GM12878 (cell line): ENCODE measurements at regions not wholly inside any gene's neighbourhood (a gene's known extent, or its start where the extent isn't known, plus 50 kb on each side); places are given as distances from the start of the nearest gene placed in this dataset.

Experiments used
- ATAC-seq: fragments of 200-7000 bp; cut with Tn5 transposase; 3 replicates; pipeline ENCODE4 v1.9.1; 2020; ENCODE audit warnings: mild to moderate bottlenecking, moderate library complexity
- BruUV-seq: library from RNA; stranded (reverse); fragments of 400-500 nt; replicated peaks from 2 replicates; lab custom pipeline; 2021; lab: Mats Ljungman, UMichigan
- CTCF ChIA-PET: fragments of 300-600 bp; sonication (Branson Sonifier 250); formaldehyde crosslinking; extraction: SDS; loops from one replicate; lab custom pipeline; 2021; ENCODE audit warnings: inconsistent platforms; lab: Yijun Ruan, JAX
- POLR2A ChIA-PET: fragments of 350-600 bp; formaldehyde crosslinking; extraction: SDS; loops from one replicate; lab custom pipeline; 2021; ENCODE audit warnings: inconsistent platforms; lab: Charles Lee
- RAD21 ChIA-PET: fragments of 300-600 bp; sonication (Branson Sonifier 250); formaldehyde crosslinking; loops from one replicate; lab custom pipeline; 2023; ENCODE audit warnings: antibody characterized with exemption; ENCODE audit not compliant: unreplicated experiment; lab: Charles Lee
- SMC1A ChIA-PET: fragments of 300-600 bp; sonication (Branson Sonifier 250); formaldehyde crosslinking; loops from one replicate; lab custom pipeline; 2023; ENCODE audit not compliant: unreplicated experiment, uncharacterized antibody; lab: Charles Lee
- DNase-seq: peaks from one replicate; pipeline ENCODE4 v3.0.0-alpha.2; 2011; ENCODE audit warnings: low read depth, low spot score
- FAIRE-seq: peaks from 3 replicates; lab custom pipeline; 2011; peaks lifted over from hg19 to GRCh38; lab: Jason Lieb, UNC
- H2AFZ ChIP-seq: 2 replicates; pipeline ENCODE4 v1.6.0; 2011; ENCODE audit warnings: low read depth, low read length, control low read depth; ENCODE audit not compliant: control insufficient read depth
- H3K27ac ChIP-seq: 2 replicates; pipeline ENCODE4 v1.5.1; 2011; ENCODE audit warnings: control low read depth; ENCODE audit not compliant: control insufficient read depth, insufficient read depth
- H3K27me3 ChIP-seq, 2 experiments: replicated peaks in 1 of 2; 2 replicates each; pipeline versions ENCODE4 v1.6.0 to v1.6.1; 2011; ENCODE audit warnings: low read length in 1 of 2; ENCODE audit not compliant: control insufficient read depth in 2 of 2, insufficient read depth in 2 of 2
- H3K36me3 ChIP-seq, 2 experiments: 2 replicates each; pipeline ENCODE4 v1.5.1; 2011; ENCODE audit warnings: low read length in 1 of 2; ENCODE audit not compliant: control insufficient read depth in 2 of 2, insufficient read depth in 2 of 2
- H3K4me1 ChIP-seq: 2 replicates; pipeline ENCODE4 v1.6.1; 2011; ENCODE audit warnings: mild to moderate bottlenecking, low read length, moderate library complexity, mixed read lengths; ENCODE audit not compliant: control insufficient read depth, insufficient read depth
- H3K4me2 ChIP-seq: 2 replicates; pipeline ENCODE4 v1.6.0; 2011; ENCODE audit warnings: control low read depth; ENCODE audit not compliant: control insufficient read depth, insufficient read depth
- H3K4me3 ChIP-seq: fragments of 200-600 bp; sonication (generic); 2 replicates; pipeline ENCODE4 v1.5.1; 2016
- H3K79me2 ChIP-seq: 2 replicates; pipeline ENCODE4 v1.6.0; 2011; ENCODE audit warnings: low read length; ENCODE audit not compliant: control insufficient read depth, insufficient read depth
- H3K9ac ChIP-seq: 2 replicates; pipeline ENCODE4 v1.8.0; 2011; ENCODE audit warnings: low read length, control low read depth, mixed read lengths; ENCODE audit not compliant: control insufficient read depth, insufficient read depth
- H3K9me3 ChIP-seq: replicated peaks from 3 replicates; pipeline ENCODE4 v1.5.1; 2011; ENCODE audit warnings: mild to moderate bottlenecking, low read length; ENCODE audit not compliant: control insufficient read depth, insufficient read depth
- H4K20me1 ChIP-seq: 2 replicates; pipeline ENCODE4 v1.6.0; 2011; ENCODE audit not compliant: control insufficient read depth, insufficient read depth
- MEF2B ChIP-seq: fragments of 450-650 bp; IDR thresholded peaks from 2 replicates; pipeline ENCODE4 v1.6.1; 2018; ENCODE audit warnings: mild to moderate bottlenecking, moderate library complexity; ENCODE audit not compliant: partially characterized antibody, poor library complexity, severe bottlenecking
- NFYA ChIP-seq: IDR thresholded peaks from 2 replicates; pipeline ENCODE4 v1.6.1; 2011; ENCODE audit warnings: low read depth, mild to moderate bottlenecking, low read length, improper control_type of control experiment, borderline replicate concordance
- POLR2AphosphoS2 ChIP-seq: IDR thresholded peaks from 2 replicates; pipeline ENCODE4 v1.6.1; 2011; ENCODE audit warnings: low read depth, mild to moderate bottlenecking, low read length, improper control_type of control experiment, moderate library complexity
- POU2F2 ChIP-seq: IDR thresholded peaks from 3 replicates; pipeline ENCODE4 v1.6.1; 2011; ENCODE audit warnings: low read depth, mild to moderate bottlenecking, low read length, borderline replicate concordance
- ZNF274 ChIP-seq: IDR thresholded peaks from one replicate; pipeline ENCODE4 v1.8.0; 2011; ENCODE audit not compliant: insufficient read length, insufficient read depth
- ZSCAN29 ChIP-seq: fragments of 450-650 bp; IDR thresholded peaks from 2 replicates; pipeline ENCODE4 v1.6.1; 2017; ENCODE audit warnings: mild to moderate bottlenecking, moderate library complexity
- WGBS: methylation state at CpG from one replicate; pipeline ENCODE4 v1.1.6; 2016; ENCODE audit warnings: low lambda C conversion rate; ENCODE audit not compliant: insufficient replicate concordance, insufficient coverage; ENCODE audit errors: missing lambda C conversion rate; 5-methylcytosine and 5-hydroxymethylcytosine counted together
- in situ Hi-C: fragments of 300-500 bp; cut with MboI; formaldehyde crosslinking; loops from 9 replicates; pipeline ENCODE4 v1.14.3; 2018; ENCODE audit warnings: mixed read lengths
- intact Hi-C: fragments of 100-400 bp; cut with micrococcal nuclease; formaldehyde crosslinking; loops from one replicate; pipeline ENCODE4 v1.14.2; 2022; ENCODE audit not compliant: unreplicated experiment
- TF ChIP-seq, protein P1 (sequence below): IDR thresholded peaks from 2 replicates; pipeline ENCODE4 v1.6.1; 2012; ENCODE audit warnings: low read depth, low read length, improper control_type of control experiment

DNA sequence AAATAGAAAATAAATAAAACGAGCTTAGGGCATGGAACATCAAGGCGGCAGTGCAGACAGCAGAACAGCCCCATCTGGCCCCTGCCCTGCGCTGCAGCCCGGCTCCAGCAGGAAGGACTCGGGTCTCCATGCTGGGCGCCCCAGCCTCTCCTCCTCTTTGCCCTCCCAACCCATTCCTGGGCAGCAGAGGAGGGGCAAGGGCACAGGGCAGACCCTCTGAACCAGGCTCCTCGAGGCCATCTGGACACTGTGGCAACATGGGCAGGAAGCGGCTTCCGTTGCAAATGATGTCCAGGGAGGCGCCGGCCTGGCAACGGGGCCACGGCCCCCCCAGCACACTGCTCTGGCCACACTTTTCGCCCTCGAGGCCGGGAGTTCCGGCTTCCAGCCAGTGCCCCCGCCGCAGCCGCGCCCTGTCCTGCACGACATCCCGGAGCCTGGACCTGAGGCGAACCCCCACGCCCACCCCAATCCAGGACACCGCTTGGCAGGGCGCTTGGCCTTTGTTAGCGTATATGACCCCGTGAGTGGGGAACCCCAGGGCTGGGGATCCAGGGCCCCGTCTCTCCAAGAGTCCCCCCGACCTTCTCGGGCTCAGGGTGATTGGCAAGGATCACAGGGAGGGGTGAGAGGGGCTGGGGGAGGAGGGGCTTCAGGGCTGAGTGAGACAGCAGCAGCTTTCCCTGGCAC, 192.1 kb downstream of the IGLL1 start (continued):
- TF ChIP-seq, protein P1, sequence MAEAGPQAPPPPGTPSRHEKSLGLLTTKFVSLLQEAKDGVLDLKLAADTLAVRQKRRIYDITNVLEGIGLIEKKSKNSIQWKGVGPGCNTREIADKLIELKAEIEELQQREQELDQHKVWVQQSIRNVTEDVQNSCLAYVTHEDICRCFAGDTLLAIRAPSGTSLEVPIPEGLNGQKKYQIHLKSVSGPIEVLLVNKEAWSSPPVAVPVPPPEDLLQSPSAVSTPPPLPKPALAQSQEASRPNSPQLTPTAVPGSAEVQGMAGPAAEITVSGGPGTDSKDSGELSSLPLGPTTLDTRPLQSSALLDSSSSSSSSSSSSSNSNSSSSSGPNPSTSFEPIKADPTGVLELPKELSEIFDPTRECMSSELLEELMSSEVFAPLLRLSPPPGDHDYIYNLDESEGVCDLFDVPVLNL = no peak
- TF ChIP-seq MEF2B (no peak), POU2F2 (no peak)

DNA sequence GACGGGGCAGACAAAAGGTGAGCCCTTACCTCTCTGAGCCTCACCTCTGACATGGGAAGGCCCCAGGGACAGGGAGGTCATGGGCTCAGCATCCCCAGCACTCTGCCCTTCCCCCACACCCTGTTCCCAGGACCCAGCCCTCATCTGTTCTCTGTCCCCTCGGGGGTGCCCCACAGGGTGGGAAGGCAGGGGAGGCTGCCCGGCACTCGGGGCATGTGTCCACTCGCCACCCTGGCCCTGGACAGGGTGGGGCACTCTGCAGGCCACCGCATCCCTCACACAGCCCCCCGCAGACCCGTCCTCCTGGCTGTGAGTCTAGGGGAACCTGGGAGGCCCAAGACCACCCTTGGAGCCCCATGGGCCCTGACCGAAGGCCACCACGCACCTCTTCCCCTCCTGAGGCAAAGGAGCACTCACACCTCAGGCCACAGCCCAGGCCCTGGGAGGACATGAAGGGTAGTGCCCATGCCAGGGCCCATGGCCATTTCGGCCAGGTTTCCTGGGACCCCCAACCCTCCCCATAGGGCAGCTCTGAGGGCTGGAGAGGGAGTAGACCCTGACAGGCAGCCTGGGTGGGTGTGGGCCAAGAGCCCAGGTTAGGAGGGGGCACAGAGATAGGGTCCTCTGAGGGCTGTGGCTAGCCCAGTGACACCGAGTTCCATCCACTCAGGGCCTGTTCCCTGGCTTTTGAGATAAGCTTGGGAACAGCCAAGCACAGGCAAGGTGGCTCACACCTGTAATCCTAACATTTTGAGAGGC, 193.1 kb downstream of the IGLL1 start:
- WGBS = 14% methylated on average over 12 of the region's 12 CpGs
- Histone ChIP-seq H2AFZ (no peak overlapping the region), H3K79me2 (no peaks in the 10 kb centered on the region), H3K27ac (no peak overlapping the region), H3K4me2 (no peak overlapping the region), H3K4me3 (no peak overlapping the region), H3K9ac (no peak overlapping the region), H3K4me1 (no peaks in the 10 kb centered on the region), H3K36me3 (no peaks in the 10 kb centered on the region), H4K20me1 (no peaks in the 10 kb centered on the region), H3K9me3 (no peaks in the 10 kb centered on the region), H3K27me3 (no peaks in the 10 kb centered on the region)
- ATAC-seq (no peak), DNase-seq (no peak), FAIRE-seq (no peak)
- intact Hi-C loops = loop anchor here (1.0 to 2.0 kb wide), 4 partner anchors 72 to 428 kb away; no protein-coding TSS in a partner anchor
- SMC1A ChIA-PET = interaction anchor here (0.7 to 1.3 kb wide), 2 partner anchors 122 to 427 kb away, joined by 3 read pairs; no protein-coding TSS in a partner anchor
- CTCF ChIA-PET = interaction anchor here (0.9 to 1.5 kb wide), 8 partner anchors 11 to 428 kb away, joined by 3 to 11 read pairs (median 6); no protein-coding TSS in a partner anchor
- no TSS peak for BruUV-seq
- in situ Hi-C loops = loop anchor here (5.0 to 25.0 kb wide), 3 partner anchors 210 to 575 kb away; no protein-coding TSS in a partner anchor
- RAD21 ChIA-PET = interaction anchor here (1.2 to 1.3 kb wide), 2 partner anchors 95 to 432 kb away, joined by 5 read pairs; no protein-coding TSS in a partner anchor
- TF ChIP-seq NFYA (no peak), ZNF274 (no peak), POLR2AphosphoS2 (no peak), ZSCAN29 (no peak)
- POLR2A ChIA-PET = no interaction called here
